Calu3 (cell line): ENCODE measurements at regions not wholly inside any gene's neighbourhood (a gene's known extent, or its start where the extent isn't known, plus 50 kb on each side); places are given as distances from the start of the nearest gene placed in this dataset.

Experiments used
- BruUV-seq: library from RNA; stranded (reverse); fragments of 400-500 nt; replicated peaks from 2 replicates; lab custom pipeline; 2021; lab: Mats Ljungman, UMichigan
- CTCF ChIA-PET: fragments of 300-600 bp; sonication (Branson Sonifier 250); formaldehyde crosslinking; loops from one replicate; lab custom pipeline; 2022; ENCODE audit warnings: antibody characterized with exemption; lab: Charles Lee
- DNase-seq: peaks from one replicate; pipeline ENCODE4 v3.0.0; 2022
- H3K27ac Mint-ChIP-seq: one replicate; pipeline ENCODE4 v1.8.0; 2022; ENCODE audit warnings: mixed read lengths; ENCODE audit not compliant: unreplicated experiment
- H3K27me3 Mint-ChIP-seq: one replicate; pipeline ENCODE4 v1.8.0; 2022; ENCODE audit warnings: mixed read lengths; ENCODE audit not compliant: unreplicated experiment
- H3K36me3 Mint-ChIP-seq: one replicate; pipeline ENCODE4 v1.8.0; 2022; ENCODE audit warnings: mild to moderate bottlenecking, moderate library complexity, mixed read lengths; ENCODE audit not compliant: insufficient read depth, unreplicated experiment
- H3K4me1 Mint-ChIP-seq: one replicate; pipeline ENCODE4 v1.8.0; 2022; ENCODE audit warnings: mild to moderate bottlenecking, low read depth, mixed read lengths; ENCODE audit not compliant: unreplicated experiment
- H3K4me3 Mint-ChIP-seq: one replicate; pipeline ENCODE4 v1.8.0; 2022; ENCODE audit warnings: mild to moderate bottlenecking, low read depth, moderate library complexity, mixed read lengths; ENCODE audit not compliant: unreplicated experiment
- H3K9me3 Mint-ChIP-seq: one replicate; pipeline ENCODE4 v1.8.0; 2022; ENCODE audit warnings: low read depth, mixed read lengths; ENCODE audit not compliant: unreplicated experiment
- intact Hi-C: fragments of 100-400 bp; cut with micrococcal nuclease; formaldehyde crosslinking; loops from one replicate; pipeline ENCODE4 v1.10.0; 2022; ENCODE audit not compliant: unreplicated experiment
- TF ChIP-seq, protein P1 (sequence below): fragments of 200-600 bp; IDR thresholded peaks from one replicate; pipeline ENCODE4 v1.8.0; 2022; ENCODE audit warnings: antibody characterized with exemption; ENCODE audit not compliant: unreplicated experiment

- intact Hi-C loops, result no loop called here
- H3K9me3 Mint-ChIP-seq, result peaks cover 3% of the 10 kb centered on the region
- no peaks in the 10 kb centered on the region for H3K36me3 Mint-ChIP-seq
- no TSS peak for BruUV-seq
- CTCF ChIA-PET, result no interaction called here
- DNase-seq, result no peak
- no peak overlapping the region for H3K4me3 Mint-ChIP-seq
- TF ChIP-seq, protein P1, sequence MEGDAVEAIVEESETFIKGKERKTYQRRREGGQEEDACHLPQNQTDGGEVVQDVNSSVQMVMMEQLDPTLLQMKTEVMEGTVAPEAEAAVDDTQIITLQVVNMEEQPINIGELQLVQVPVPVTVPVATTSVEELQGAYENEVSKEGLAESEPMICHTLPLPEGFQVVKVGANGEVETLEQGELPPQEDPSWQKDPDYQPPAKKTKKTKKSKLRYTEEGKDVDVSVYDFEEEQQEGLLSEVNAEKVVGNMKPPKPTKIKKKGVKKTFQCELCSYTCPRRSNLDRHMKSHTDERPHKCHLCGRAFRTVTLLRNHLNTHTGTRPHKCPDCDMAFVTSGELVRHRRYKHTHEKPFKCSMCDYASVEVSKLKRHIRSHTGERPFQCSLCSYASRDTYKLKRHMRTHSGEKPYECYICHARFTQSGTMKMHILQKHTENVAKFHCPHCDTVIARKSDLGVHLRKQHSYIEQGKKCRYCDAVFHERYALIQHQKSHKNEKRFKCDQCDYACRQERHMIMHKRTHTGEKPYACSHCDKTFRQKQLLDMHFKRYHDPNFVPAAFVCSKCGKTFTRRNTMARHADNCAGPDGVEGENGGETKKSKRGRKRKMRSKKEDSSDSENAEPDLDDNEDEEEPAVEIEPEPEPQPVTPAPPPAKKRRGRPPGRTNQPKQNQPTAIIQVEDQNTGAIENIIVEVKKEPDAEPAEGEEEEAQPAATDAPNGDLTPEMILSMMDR, result no peak
- no peak overlapping the region for H3K27ac Mint-ChIP-seq
- peaks cover 34% of the 10 kb centered on the region for H3K27me3 Mint-ChIP-seq
- H3K4me1 Mint-ChIP-seq, result no peaks in the 10 kb centered on the region
These were observed 480.3 kb downstream of the BCL11B start for GRCh38 chr14:98791661-98792060.

DNA sequence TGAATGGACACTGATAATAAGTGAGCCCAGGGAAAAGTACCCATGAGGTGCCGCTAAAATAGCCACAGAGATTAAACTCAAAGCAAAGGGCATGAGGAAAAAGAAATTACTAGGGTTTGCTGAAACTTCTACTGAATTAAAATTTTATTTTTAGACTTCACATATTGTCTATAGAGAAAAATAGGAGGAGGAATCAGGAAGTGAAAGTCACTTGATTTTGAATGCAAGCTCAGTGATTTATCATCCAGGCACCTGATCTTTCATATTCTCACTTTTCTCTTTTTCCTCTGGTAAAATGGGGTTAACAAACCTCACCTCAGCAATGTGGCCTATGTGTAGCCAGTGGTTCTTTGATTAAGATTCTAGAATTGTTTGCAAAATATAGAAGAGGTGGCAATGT, 479.8 kb downstream of the BCL11B start:
- Mint-ChIP-seq H3K36me3 (no peaks in the 10 kb centered on the region), H3K27ac (no peak overlapping the region), H3K4me1 (no peaks in the 10 kb centered on the region), H3K27me3 (peaks cover 29% of the 10 kb centered on the region), H3K4me3 (no peak overlapping the region), H3K9me3 (peaks cover 3% of the 10 kb centered on the region)
- BruUV-seq, result no TSS peak
- CTCF ChIA-PET, result no interaction called here
- intact Hi-C loops, result no loop called here
- DNase-seq, result no peak
- TF ChIP-seq, protein P1, result no peak

DNA sequence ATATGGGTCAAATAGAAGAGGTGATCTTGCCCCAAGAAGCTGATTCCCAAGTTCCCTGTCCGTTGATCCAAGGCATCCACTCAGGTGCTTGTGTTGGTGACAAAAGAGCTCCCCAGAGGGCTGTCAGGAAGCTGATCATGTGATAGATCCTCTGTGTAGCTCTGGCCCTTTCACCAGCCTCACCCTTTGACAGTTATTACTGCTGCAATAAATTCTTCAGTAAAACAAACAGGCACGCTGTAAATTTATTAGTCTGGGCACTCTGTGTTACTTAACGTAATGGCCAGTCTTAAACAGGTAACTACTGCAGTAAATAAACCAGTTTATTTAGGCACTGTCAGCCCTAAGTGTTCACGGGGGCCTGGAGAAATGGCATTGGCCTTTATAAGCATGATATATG, 473.9 kb downstream of the BCL11B start:
- TF ChIP-seq, protein P1, result no peak
- H3K4me1 Mint-ChIP-seq, result no peaks in the 10 kb centered on the region
- H3K27ac Mint-ChIP-seq, result no peak overlapping the region
- no peak for DNase-seq
- intact Hi-C loops, result no loop called here
- H3K4me3 Mint-ChIP-seq, result no peak overlapping the region
- no peaks in the 10 kb centered on the region for H3K27me3 Mint-ChIP-seq
- no peaks in the 10 kb centered on the region for H3K9me3 Mint-ChIP-seq
- no TSS peak for BruUV-seq
- CTCF ChIA-PET, result no interaction called here
- no peaks in the 10 kb centered on the region for H3K36me3 Mint-ChIP-seq

GRCh38 chr14:98799891-98800290, 472.1 kb downstream of the BCL11B start:
- CTCF ChIA-PET, result no interaction called here
- Mint-ChIP-seq H3K4me3 (no peak overlapping the region), H3K9me3 (no peaks in the 10 kb centered on the region), H3K27me3 (no peaks in the 10 kb centered on the region), H3K27ac (no peak overlapping the region), H3K4me1 (no peaks in the 10 kb centered on the region), H3K36me3 (no peaks in the 10 kb centered on the region)
- TF ChIP-seq, protein P1, result no peak
- no TSS peak for BruUV-seq
- DNase-seq, result no peak
- intact Hi-C loops, result no loop called here

DNA sequence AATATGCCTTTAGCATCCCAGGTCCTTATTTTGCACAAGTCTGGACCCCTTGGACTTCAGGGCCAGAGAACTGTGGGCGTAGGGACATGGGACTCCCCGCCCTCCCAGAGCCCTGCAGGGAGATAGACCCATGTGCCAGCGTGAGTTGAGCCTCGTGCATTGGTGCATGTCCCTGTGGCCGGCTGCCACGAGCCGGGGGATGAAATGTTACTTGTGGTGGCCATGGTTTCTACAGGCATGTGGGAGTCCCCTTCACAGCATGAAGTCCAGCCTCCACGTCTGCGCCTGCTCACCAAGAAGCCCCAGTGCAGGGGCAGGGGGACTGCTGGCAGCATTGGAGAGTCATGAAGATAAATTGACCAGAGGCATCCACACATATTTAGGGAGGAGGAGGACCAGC, 470.0 kb downstream of the BCL11B start:
- peaks cover 14% of the 10 kb centered on the region for H3K4me1 Mint-ChIP-seq
- H3K36me3 Mint-ChIP-seq, result no peaks in the 10 kb centered on the region
- intact Hi-C loops, result no loop called here
- no TSS peak for BruUV-seq
- no peaks in the 10 kb centered on the region for H3K27me3 Mint-ChIP-seq
- no peak overlapping the region for H3K4me3 Mint-ChIP-seq
- no peak overlapping the region for H3K27ac Mint-ChIP-seq
- no peak for DNase-seq
- CTCF ChIA-PET, result no interaction called here
- TF ChIP-seq, protein P1, result no peak
- H3K9me3 Mint-ChIP-seq, result no peaks in the 10 kb centered on the region
